Right cardiac atrium (tissue), 5 donors: ENCODE measurements at regions not wholly inside any gene's neighbourhood (a gene's known extent, or its start where the extent isn't known, plus 50 kb on each side); places are given as distances from the start of the nearest gene placed in this dataset.

Experiments
- ATAC-seq, 2 donors: fragments of 200-7000 bp; cut with Tn5 transposase; one replicate each; pipeline versions ENCODE4 v1.8.0 to v1.9.1; 2020; ENCODE audit warnings: moderate library complexity in 2 of 2, mild to moderate bottlenecking in 1 of 2
- DNase-seq, 3 donors: peaks; one replicate each; pipeline ENCODE4 v3.0.0-alpha.2; 2020
- H3K27ac ChIP-seq: one replicate; pipeline ENCODE4 v1.5.1; 2013; ENCODE audit warnings: mild to moderate bottlenecking, low read length, control low read depth, moderate library complexity
- H3K27me3 ChIP-seq: one replicate; pipeline ENCODE4 v1.6.1; 2013; ENCODE audit not compliant: control insufficient read depth, insufficient read depth
- H3K4me1 ChIP-seq: one replicate; pipeline ENCODE4 v1.6.1; 2013; ENCODE audit warnings: low read length; ENCODE audit not compliant: control insufficient read depth, insufficient read depth
- H3K4me3 ChIP-seq: one replicate; pipeline ENCODE4 v1.5.1; 2013; ENCODE audit warnings: low read length, control low read depth
- H3K9me3 ChIP-seq: one replicate; pipeline ENCODE4 v1.6.1; 2013; ENCODE audit warnings: low read length; ENCODE audit not compliant: control insufficient read depth
- WGBS: extraction: QIAGEN DNeasy Blood & Tissue Kit; methylation state at CpG from one replicate; pipeline ENCODE4 v1.1.7; 2013; 5-methylcytosine and 5-hydroxymethylcytosine counted together
- intact Hi-C, 4 donors: fragments of 100-400 bp; cut with DNase I; formaldehyde crosslinking; loops; one replicate each; pipeline versions ENCODE4 v1.11.0 to v1.14.0; 2022 to 2023
- donor health status: healthy with polysubstance abuse.
- donor health status: DM: no; HTN: yes; CAD: no.
- donor health status: DM: no; HTN: no; CAD: no.
- donor health status: DM: no; HTN: yes; CAD: no; lungs with severe emphysema.
- donor health status: DM: yes; HTN: yes; CAD: no.

- Histone ChIP-seq H3K27me3 (no peaks in the 10 kb centered on the region), H3K4me3 (no peak overlapping the region), H3K4me1 (no peaks in the 10 kb centered on the region), H3K9me3 (no peaks in the 10 kb centered on the region), H3K27ac (no peak overlapping the region)
- ATAC-seq (no peak), DNase-seq (no peak)
- intact Hi-C loops: no loop called here
- 88% methylated on average over 1 of the region's 1 CpG for WGBS
Measured at GRCh38 chr6:7664003-7664402, 61.9 kb upstream of the BMP6 start.

- Histone ChIP-seq H3K27me3 (no peaks in the 10 kb centered on the region), H3K27ac (no peak overlapping the region), H3K9me3 (no peaks in the 10 kb centered on the region), H3K4me1 (no peaks in the 10 kb centered on the region), H3K4me3 (no peak overlapping the region)
- intact Hi-C loops: no loop called here
- no peak for DNase-seq
- no peak for ATAC-seq
- 96% methylated on average over 1 of the region's 1 CpG for WGBS
Measured at GRCh38 chr6:7668936-7669335, 57.0 kb upstream of the BMP6 start.

GRCh38 chr6:7669742-7670141 is 56.2 kb upstream of the BMP6 start:
- H3K27me3 ChIP-seq: no peaks in the 10 kb centered on the region
- no peak for ATAC-seq
- no peak overlapping the region for H3K27ac ChIP-seq
- no peaks in the 10 kb centered on the region for H3K4me1 ChIP-seq
- no peaks in the 10 kb centered on the region for H3K9me3 ChIP-seq
- 86% methylated on average over 4 of the region's 4 CpGs for WGBS
- H3K4me3 ChIP-seq: no peak overlapping the region
- intact Hi-C loops: no loop called here
- no peak for DNase-seq

GRCh38 chr6:7671076-7671475 is 54.8 kb upstream of the BMP6 start:
- no peak overlapping the region for H3K4me3 ChIP-seq
- DNase-seq (no peak), ATAC-seq (no peak)
- intact Hi-C loops: no loop called here
- 62% methylated on average over 7 of the region's 7 CpGs for WGBS
- H3K9me3 ChIP-seq: no peaks in the 10 kb centered on the region
- no peak overlapping the region for H3K27ac ChIP-seq
- no peaks in the 10 kb centered on the region for H3K4me1 ChIP-seq
- no peaks in the 10 kb centered on the region for H3K27me3 ChIP-seq

- WGBS: 83% methylated on average over 3 of the region's 3 CpGs
- Histone ChIP-seq H3K27ac (no peak overlapping the region), H3K9me3 (no peaks in the 10 kb centered on the region), H3K4me1 (no peaks in the 10 kb centered on the region), H3K4me3 (no peak overlapping the region), H3K27me3 (no peaks in the 10 kb centered on the region)
- intact Hi-C loops: no loop called here
- ATAC-seq (no peak), DNase-seq (no peak)
Measured at GRCh38 chr6:7671581-7671980, 54.3 kb upstream of the BMP6 start.

- Histone ChIP-seq H3K9me3 (no peaks in the 10 kb centered on the region), H3K4me1 (no peaks in the 10 kb centered on the region), H3K27ac (no peak overlapping the region), H3K27me3 (no peaks in the 10 kb centered on the region), H3K4me3 (peak overlapping the region; percentile 39)
- ATAC-seq (peak in 1 of 2 donors; percentile 8), DNase-seq (no peak)
- 70% methylated on average over 20 of the region's 20 CpGs for WGBS
- intact Hi-C loops: no loop called here
Measured at GRCh38 chr6:7672066-7673062, 53.5 kb upstream of the BMP6 start.

- Histone ChIP-seq H3K27me3 (no peaks in the 10 kb centered on the region), H3K9me3 (no peaks in the 10 kb centered on the region), H3K4me3 (peak overlapping the region; percentile 39), H3K27ac (no peak overlapping the region), H3K4me1 (no peaks in the 10 kb centered on the region)
- 12% methylated on average over 16 of the region's 16 CpGs for WGBS
- ATAC-seq (peak; percentile 87 to 94), DNase-seq (peak; percentile 51 to 76 (median 69))
- intact Hi-C loops: no loop called here
Measured at GRCh38 chr6:7673063-7673536, 52.8 kb upstream of the BMP6 start.

- H3K4me1 ChIP-seq: no peaks in the 10 kb centered on the region
- ATAC-seq: no peak
- H3K27me3 ChIP-seq: no peaks in the 10 kb centered on the region
- H3K27ac ChIP-seq: no peak overlapping the region
- 66% methylated on average over 6 of the region's 6 CpGs for WGBS
- intact Hi-C loops: no loop called here
- no peak for DNase-seq
- no peak overlapping the region for H3K4me3 ChIP-seq
- H3K9me3 ChIP-seq: no peaks in the 10 kb centered on the region
Measured at GRCh38 chr6:7674291-7674690, 51.6 kb upstream of the BMP6 start.

GRCh38 chr6:7675353-7675945 is 50.5 kb upstream of the BMP6 start:
- DNase-seq (no peak), ATAC-seq (no peak)
- WGBS: 52% methylated on average over 10 of the region's 10 CpGs
- H3K4me3 ChIP-seq: no peak overlapping the region
- intact Hi-C loops: no loop called here
- no peak overlapping the region for H3K27ac ChIP-seq
- no peaks in the 10 kb centered on the region for H3K4me1 ChIP-seq
- no peaks in the 10 kb centered on the region for H3K9me3 ChIP-seq
- no peaks in the 10 kb centered on the region for H3K27me3 ChIP-seq
